ENCODE measurements at regions not wholly inside any gene's neighbourhood (a gene's known extent, or its start where the extent isn't known, plus 50 kb on each side); places are given as distances from the start of the nearest gene placed in this dataset.
"Not testable (repeated sequence)": the region's sequence is repeated elsewhere in the genome, so short reads cannot be mapped to it uniquely, and the experiment has no call there.

- no peak for FAIRE-seq
- no peak for DNase-seq (ENCODE audit: low spot score)
Observed at GRCh38 chr14:37650356-37651037, 55.1 kb downstream of the TTC6 start.

DNA sequence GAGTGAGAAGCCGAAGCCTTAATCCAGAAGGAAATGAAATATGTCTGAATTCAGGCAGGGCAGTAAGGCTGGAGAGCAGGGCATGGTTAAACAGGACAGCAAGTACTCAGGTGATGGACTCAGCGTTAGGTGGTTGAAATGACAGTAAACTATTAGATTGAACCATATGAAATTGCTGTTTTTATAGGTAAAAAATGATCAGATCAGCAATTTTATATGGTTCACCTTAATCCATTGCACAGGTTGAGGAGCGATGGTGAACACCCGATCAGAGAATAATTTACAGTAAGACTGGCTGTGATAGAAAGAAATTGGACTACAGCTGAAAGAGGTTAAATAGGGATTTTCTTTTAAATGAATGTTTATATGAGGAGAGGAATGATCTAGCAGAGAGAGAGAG is 56.6 kb downstream of the TTC6 start:
- no peak for DNase-seq (ENCODE audit: low spot score)
- FAIRE-seq, result no peak

DNA sequence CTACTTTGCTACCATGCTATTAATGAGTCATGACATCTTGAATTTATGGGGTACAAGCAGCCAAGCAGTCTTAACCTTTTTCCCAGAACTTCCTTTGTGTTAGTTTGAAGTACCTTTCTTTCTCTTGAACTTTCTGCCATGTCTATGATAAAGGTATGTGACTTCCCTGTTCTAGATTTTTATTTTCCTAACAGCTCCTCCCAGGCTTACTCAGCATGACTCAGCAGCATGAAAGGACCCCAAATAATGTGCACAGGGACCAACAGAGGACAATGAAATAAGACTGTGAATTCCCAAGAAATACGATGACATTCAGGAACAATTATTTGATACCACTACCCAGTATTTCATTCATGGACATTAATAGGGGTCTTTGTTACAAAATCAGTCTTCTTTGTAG is 60.0 kb downstream of the TTC6 start:
- no peak for DNase-seq (ENCODE audit: low spot score)
- FAIRE-seq, result no peak

GRCh38 chr14:37658156-37658555 is 62.7 kb downstream of the TTC6 start:
- FAIRE-seq, result no peak
- no peak for DNase-seq (ENCODE audit: low spot score)

DNA sequence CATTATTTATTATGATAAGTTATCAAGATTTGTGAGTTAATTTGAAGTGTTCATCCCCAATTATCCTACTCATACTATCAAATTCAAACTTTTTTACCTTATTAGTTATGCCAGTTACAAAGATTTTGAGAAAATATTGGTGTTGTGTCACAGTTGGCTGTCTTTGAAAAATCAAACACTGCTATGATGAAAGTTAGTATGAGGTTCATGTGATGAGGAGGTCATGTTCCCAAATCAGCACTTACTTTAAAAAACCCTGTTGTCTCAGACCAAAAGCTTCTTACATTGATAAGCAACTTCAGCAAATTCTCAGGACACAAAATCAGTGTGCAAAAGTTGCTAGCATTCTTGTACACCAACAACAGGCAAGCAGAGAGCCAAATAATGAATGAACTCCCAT is 68.1 kb downstream of the TTC6 start:
- FAIRE-seq (no peak), DNase-seq (ENCODE audit: low spot score) (no peak)

GRCh38 chr14:37665479-37665878 is 70.0 kb downstream of the TTC6 start:
- DNase-seq (ENCODE audit: low spot score), result no peak
- no peak for FAIRE-seq

DNA sequence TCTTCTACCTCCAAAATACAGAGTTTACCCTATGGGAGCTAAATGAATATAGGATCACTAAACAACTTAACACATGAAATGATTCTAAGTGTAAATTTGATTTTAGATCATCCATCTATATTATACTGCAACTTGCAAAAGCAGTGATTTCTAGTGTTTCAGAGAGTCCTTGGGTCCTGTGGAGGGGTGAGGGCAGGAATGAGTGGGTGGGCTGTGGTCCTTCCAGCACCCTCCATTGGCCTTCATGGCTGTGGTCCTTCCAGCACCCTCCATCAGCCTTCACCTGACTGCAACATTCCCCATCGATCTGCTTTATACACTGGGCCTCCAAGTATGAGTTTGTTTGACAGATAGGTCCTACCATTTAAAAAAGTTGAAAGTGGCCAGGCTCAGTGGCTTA is 70.5 kb downstream of the TTC6 start:
- FAIRE-seq, result no peak

DNA sequence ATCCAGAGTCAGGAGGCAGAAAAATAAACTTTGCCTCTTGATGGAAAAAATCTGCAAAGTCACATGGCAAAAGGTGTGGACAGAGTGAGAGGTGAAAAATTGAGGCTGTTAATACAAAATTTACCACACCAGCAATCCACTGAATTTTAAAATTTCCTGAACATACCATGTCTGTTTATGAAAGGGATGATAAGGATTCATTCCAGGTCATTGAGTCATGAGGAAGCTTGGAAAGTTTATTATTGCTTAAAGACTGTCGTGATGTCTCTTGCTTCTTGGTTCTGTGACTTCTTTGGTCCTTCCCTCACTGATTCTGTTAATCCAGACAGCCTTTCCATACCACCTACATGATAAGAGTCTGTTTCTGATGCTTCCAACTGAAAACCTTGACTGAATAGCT is 73.2 kb downstream of the TTC6 start:
- FAIRE-seq (no peak), DNase-seq (ENCODE audit: low spot score) (no peak)

More for the DNA sequence above, 70.5 kb downstream of the TTC6 start:
- no peak for DNase-seq (ENCODE audit: low spot score)

- no peak for FAIRE-seq
- no peak for DNase-seq (ENCODE audit: low spot score)
Observed at GRCh38 chr14:37669242-37669641, 73.8 kb downstream of the TTC6 start.

DNA sequence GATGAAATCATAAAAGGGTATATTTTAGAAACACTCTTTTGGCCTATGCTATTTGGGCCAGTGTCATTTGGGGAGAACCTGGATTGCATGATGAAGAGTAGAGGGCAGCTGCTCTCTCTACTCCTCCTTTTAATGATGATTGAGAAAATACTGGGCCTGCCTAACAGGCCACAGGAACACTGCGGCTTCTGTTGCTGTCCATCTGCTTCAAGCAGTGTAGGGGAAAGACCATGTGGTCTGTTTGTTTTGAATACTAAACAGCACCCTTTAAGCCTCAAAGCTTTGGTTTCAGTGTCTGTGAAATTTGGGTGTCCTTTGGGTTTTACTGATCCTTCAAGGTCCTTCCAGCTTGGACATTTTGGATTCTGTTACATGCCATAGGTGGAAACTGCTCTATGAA is 78.0 kb downstream of the TTC6 start:
- FAIRE-seq (no peak), DNase-seq (ENCODE audit: low spot score) (no peak)

DNA sequence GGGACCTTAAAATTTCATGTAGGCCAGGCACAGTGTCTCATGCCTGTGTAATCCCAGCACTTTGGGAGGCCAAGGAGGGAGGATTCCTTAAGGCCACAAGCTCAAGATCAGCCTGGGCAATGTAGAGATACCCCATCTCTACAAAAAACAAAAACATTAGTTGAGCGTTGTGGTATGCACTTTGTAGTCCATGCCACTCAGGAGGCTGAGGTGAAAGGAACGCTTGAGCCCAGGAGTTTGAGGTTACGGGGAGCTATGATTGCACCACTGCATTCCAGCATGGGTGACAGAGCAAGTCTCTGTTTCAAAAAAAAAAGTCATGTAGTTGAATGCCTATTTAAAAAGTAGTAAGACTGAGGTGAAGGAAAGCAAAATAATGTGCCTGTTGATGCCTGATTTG is 83.5 kb downstream of the TTC6 start:
- DNase-seq (ENCODE audit: low spot score) (no peak), FAIRE-seq (no peak)

DNA sequence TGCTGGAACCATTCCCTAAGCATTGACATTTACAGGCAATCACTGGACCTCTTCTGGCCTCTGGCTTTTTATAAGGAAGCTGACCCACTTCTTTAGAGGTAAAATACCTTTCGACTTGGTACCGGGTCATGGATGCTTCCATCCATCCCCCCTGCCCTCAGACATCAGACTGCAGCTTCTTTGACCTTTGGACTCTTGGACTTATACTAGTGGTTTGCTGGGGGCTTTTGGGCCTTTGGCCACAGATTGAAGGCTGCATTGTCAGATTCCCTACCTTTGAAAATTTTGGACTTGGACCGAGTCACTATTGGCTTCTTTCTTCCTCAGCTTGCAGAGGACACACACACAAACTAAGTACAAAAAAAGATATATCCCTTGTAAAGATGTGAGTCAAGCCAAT is 86.1 kb downstream of the TTC6 start:
- FAIRE-seq (no peak), DNase-seq (ENCODE audit: low spot score) (no peak)

DNA sequence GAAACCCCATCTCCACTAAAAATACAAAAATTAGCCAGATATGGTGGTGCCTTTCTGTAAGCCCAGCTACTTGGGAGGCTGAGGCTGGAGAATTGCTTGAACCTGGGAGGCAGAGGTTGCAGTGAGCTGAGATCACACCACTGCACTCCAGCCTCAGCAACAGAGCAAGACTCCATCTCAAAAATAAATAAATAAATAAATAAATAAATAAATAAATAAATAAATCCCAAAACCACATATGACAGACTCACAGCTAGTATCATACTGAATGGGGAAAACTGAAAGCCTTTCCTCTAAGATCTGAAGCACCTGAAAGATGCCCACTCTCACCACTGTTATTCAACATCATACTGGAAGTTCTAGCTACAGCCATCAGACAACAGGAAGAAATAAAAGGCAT is 97.3 kb downstream of the TTC6 start:
- not testable (repeated sequence) for DNase-seq (ENCODE audit: low spot score); FAIRE-seq

GRCh38 chr14:37693420-37693819 is 98.0 kb downstream of the TTC6 start:
- DNase-seq (ENCODE audit: low spot score); FAIRE-seq: not testable (repeated sequence)

GRCh38 chr14:37695866-37696265 is 100.4 kb downstream of the TTC6 start:
- FAIRE-seq (no peak), DNase-seq (ENCODE audit: low spot score) (no peak)

GRCh38 chr14:37697489-37698121 is 102.2 kb downstream of the TTC6 start:
- FAIRE-seq, result no peak
- no peak for DNase-seq (ENCODE audit: low spot score)

GRCh38 chr14:37698840-37699777 is 103.7 kb downstream of the TTC6 start:
- FAIRE-seq, result no peak

DNA sequence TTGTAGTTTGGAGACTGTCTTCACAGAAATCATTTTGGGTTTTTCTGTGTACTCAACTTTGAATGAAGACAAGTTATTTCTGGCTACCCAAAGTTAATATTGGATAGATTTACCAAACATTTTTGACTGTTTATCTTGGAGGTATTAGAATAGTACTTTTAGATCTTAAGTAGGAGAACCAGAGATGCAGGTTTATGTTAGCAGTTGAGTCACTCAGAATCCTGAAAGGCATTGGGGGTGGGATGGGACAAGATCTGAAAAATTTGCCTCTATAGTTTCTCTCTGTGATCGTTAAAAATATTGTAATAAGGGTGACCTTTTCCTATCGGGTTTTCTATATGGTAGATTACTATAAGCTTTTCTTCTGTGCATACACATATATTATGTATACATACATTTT is 112.3 kb downstream of the TTC6 start:
- FAIRE-seq, result no peak
- no peak for DNase-seq (ENCODE audit: low spot score)

More at GRCh38 chr14:37698840-37699777, 103.7 kb downstream of the TTC6 start:
- DNase-seq (ENCODE audit: low spot score), result no peak

DNA sequence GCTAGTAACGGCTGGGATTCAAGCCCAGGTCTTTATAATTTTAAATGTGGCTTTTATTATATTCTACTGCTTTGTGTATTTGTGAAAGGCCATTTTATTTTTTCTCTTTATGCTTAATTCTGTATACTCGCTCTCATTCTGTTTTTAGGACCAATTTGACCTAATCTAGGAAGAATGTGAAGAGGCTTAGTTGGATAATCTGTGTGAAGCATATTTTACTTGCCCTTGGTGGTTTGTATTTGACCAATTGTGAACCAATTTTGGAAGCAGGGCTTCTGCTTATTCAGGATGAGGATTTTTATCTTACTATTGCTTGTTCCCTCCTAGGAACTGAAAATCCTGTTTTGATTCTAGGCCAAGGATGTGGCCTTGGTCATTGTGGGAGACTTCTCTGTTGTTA is 113.1 kb downstream of the TTC6 start:
- FAIRE-seq, result no peak
- no peak for DNase-seq (ENCODE audit: low spot score)

DNA sequence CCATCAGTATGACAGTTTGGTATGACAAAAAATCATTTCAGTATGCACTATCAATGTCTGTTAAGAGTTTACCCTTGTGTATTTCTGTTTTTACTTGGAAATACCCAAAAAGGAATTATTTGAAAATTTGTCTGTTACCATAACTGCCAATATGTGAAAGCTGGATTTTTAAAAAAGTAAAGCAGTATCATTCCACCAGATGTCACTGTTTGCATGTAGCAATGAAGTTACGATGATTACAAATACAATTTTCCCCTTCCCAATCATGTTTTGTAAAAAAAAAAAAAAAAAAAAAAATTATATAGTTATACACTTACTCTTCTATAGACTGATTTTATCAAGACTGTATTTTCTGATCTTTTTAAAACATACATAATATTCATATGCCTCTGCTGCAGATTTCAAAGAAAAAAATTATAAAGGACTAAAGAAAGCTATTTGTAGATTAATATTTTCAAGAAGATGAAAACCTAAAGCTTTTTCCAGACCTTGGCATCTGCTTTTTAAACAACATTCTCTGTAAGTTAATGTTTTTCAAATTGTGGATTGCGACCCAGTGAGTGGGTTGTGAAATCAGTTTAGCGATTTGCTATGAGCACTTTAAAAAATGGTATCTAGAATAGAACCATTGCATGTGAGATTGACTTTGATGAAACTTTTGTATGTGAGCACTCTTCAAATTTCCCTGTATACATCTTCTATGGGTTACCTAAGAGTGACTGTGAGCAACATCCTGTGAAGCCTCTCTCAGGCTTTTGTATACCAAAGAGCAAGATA is 114.2 kb downstream of the TTC6 start:
- no peak for DNase-seq (ENCODE audit: low spot score)
- FAIRE-seq, result no peak

DNA sequence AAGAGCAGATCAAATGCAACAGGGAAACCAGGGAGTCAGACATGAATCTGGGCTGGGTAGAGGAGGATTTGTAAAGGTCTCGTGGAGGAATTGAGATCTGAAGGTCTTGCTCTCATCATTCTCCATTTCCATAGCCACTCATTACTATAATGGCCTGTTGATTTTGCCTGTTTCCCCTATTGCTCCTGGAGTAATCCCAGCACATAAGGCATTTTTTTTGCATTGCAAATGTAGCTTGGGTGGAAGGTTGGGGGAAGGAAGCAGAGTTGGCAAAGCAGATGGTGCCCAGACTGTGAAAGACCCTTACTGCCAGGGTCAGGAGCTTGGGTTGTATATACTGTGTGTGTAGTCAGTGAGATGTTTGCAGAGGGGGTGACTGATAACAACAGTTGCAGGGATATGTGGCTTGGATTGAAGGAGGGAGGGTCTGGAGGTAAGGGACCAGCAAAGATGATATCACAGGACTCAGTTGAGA is 116.0 kb downstream of the TTC6 start:
- DNase-seq (ENCODE audit: low spot score), result no peak
- no peak for FAIRE-seq
